ENCODE measurements at regions not wholly inside any gene's neighbourhood (a gene's known extent, or its start where the extent isn't known, plus 50 kb on each side); places are given as distances from the start of the nearest gene placed in this dataset.

- H3K9ac ChIP-seq (replicated peaks; ENCODE audit: extremely low read depth, insufficient read depth, low read length), result no peak overlapping the region
- dilution Hi-C loops (cut with MboI; ENCODE audit: extremely low pct_ligation_motif_present, low sequenced_read_pairs), result no loop called here
- no peaks in the 10 kb centered on the region for H3K9me3 ChIP-seq (replicated peaks; ENCODE audit: control insufficient read depth, insufficient read depth, low read length)
- ChIA-PET CTCF (no interaction called here), POLR2A (no interaction called here)
- H4K20me1 ChIP-seq (replicated peaks; ENCODE audit: control insufficient read depth, extremely low read depth, insufficient read depth, low read length), result no peaks in the 10 kb centered on the region
- TF ChIP-seq MYC (IDR thresholded peaks at IDR 0.05; ENCODE audit: low read depth, low read length) (no peak), CTCF (IDR thresholded peaks at IDR 0.05; ENCODE audit: extremely low read depth in 1 of 2, insufficient read depth in 1 of 2, low read depth in 1 of 2, low read length in 2 of 2) (no peak), POLR2AphosphoS5 (IDR thresholded peaks at IDR 0.05; ENCODE audit: insufficient read depth, low read depth, low read length) (no peak), JUN (IDR thresholded peaks at IDR 0.05; ENCODE audit: borderline replicate concordance, insufficient read depth, insufficient read length, low read depth) (no peak), POLR2A (IDR thresholded peaks at IDR 0.05; ENCODE audit: low read depth, low read length) (no peak)
- DNase-seq (ENCODE audit: low read depth, low spot score) (no peak), FAIRE-seq (no peak)
- H3K9me1 ChIP-seq (replicated peaks; ENCODE audit: control insufficient read depth, extremely low read depth, insufficient read depth, low read length), result no peaks in the 10 kb centered on the region
- no peak overlapping the region for H3K4me2 ChIP-seq (ENCODE audit: insufficient read depth, low read length)
- intact Hi-C loops (cut with micrococcal nuclease), result no loop called here
- no peak overlapping the region for H3K4me3 ChIP-seq (replicated peaks in 1 of 3; ENCODE audit: insufficient read depth in 1 of 3, low read depth in 1 of 3, low read length in 3 of 3)
- no peaks in the 10 kb centered on the region for H3K36me3 ChIP-seq (ENCODE audit: control insufficient read depth in 2 of 2, extremely low read depth in 1 of 2, insufficient read depth in 2 of 2, low read length in 2 of 2)
- no peak overlapping the region for H2AFZ ChIP-seq (ENCODE audit: low read depth, low read length)
- H3K4me1 ChIP-seq (ENCODE audit: control insufficient read depth, extremely low read depth, insufficient read depth, low read length), result no peaks in the 10 kb centered on the region
- no peaks in the 10 kb centered on the region for H3K27me3 ChIP-seq (ENCODE audit: control insufficient read depth in 2 of 2, insufficient read depth in 2 of 2, low read length in 2 of 2)
- no TSS peak for BruUV-seq (replicated peaks)
- no peak overlapping the region for H3K27ac ChIP-seq (ENCODE audit: insufficient read depth, low read depth, low read length)
- no peaks in the 10 kb centered on the region for H3K79me2 ChIP-seq (ENCODE audit: control insufficient read depth, insufficient read depth, low read length)
These were observed 126.5 kb downstream of the CRYAA start for GRCh38 chr21:43295066-43295958.
